Stimulated activated memory B cell treated with anti-CD40 and anti-IgM and Interleukin-4, amounts not matched to agents 10 μg/mL and 1 μg/mL and 100 μg/mL, for 72 hours (primary cell): ENCODE measurements at regions not wholly inside any gene's neighbourhood (a gene's known extent, or its start where the extent isn't known, plus 50 kb on each side); places are given as distances from the start of the nearest gene placed in this dataset.

Experiments
- ATAC-seq: fragments of 150-1000 bp; cut with Tn5 transposase; 2 replicates; pipeline ENCODE4 v1.10.0; 2021
- H3K27ac Mint-ChIP-seq: one replicate; pipeline ENCODE4 v1.8.0; 2022; ENCODE audit warnings: mild to moderate bottlenecking, mixed read lengths
- H3K27me3 Mint-ChIP-seq: one replicate; pipeline ENCODE4 v1.8.0; 2022; ENCODE audit warnings: mixed read lengths
- H3K36me3 Mint-ChIP-seq: one replicate; pipeline ENCODE4 v1.8.0; 2022; ENCODE audit warnings: mixed read lengths
- H3K4me1 Mint-ChIP-seq: one replicate; pipeline ENCODE4 v1.8.0; 2022; ENCODE audit warnings: mixed read lengths
- H3K4me3 Mint-ChIP-seq: one replicate; pipeline ENCODE4 v1.8.0; 2022; ENCODE audit warnings: mild to moderate bottlenecking, moderate library complexity, mixed read lengths
- H3K9me3 Mint-ChIP-seq: one replicate; pipeline ENCODE4 v1.8.0; 2022; ENCODE audit warnings: mixed read lengths

DNA sequence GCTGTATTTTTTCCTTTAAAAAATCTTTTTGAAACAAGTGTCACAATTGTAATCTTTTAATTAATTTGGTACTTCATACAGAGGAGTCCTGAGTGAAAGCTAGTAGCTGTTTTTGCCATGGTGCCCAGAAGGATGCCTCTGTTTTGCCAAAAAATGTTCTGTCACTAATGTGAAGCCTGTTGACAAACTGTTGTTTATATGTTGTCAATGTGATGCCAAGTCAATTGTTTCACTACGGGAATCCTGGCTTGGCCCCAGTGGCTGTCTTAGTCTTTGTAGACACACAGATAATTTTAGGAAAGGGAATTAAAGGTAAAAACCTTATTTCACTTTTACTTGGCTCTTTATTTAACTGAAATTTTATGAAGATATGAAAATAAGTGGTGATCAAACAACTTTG is 706.4 kb upstream of the MMS22L start:
- Mint-ChIP-seq H3K4me1 (no peaks in the 10 kb centered on the region), H3K27ac (no peak overlapping the region), H3K4me3 (no peak overlapping the region), H3K36me3 (no peaks in the 10 kb centered on the region), H3K9me3 (no peaks in the 10 kb centered on the region), H3K27me3 (no peaks in the 10 kb centered on the region)
- no peak for ATAC-seq

DNA sequence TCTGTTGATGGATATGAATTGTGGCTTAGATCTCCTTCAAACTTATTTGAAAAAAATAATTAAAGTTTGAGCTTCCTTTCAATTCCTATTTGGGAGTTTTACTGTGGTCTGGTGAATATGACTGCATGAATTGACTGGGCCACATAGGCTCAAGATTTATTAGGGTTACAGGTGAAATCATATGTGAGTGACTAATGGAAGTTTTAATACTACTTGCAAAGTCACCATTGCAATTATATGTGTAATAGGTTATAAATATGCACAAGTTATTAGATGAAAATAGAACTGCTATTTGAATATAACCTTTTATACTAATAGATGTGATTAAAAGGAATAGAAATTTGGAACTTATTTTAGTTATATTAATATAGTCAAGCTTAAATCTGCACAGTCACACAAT is 712.1 kb upstream of the MMS22L start:
- H3K27me3 Mint-ChIP-seq: no peaks in the 10 kb centered on the region
- no peak overlapping the region for H3K4me3 Mint-ChIP-seq
- peaks cover 3% of the 10 kb centered on the region for H3K9me3 Mint-ChIP-seq
- H3K27ac Mint-ChIP-seq: no peak overlapping the region
- H3K36me3 Mint-ChIP-seq: no peaks in the 10 kb centered on the region
- ATAC-seq: no peak
- no peaks in the 10 kb centered on the region for H3K4me1 Mint-ChIP-seq

DNA sequence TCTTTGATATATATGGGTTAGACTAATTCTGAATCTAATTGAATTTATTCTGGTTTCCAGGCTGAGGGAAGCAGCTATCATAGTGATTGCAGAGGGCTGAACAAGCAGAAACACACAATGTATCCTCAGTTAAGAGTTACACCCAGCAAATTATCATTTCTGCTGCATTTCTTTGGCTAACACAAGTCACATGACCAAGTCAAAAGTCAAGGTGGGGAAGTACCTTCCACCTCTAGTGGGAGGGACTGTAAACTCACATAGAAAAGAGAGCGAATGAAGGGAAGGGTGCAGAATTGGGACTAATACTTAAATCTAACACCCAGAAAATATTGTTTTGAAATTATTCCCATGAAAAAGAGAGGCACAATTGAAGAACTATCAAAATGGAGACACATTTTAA is 719.7 kb upstream of the MMS22L start:
- Mint-ChIP-seq H3K4me3 (no peak overlapping the region), H3K27me3 (no peaks in the 10 kb centered on the region), H3K9me3 (no peaks in the 10 kb centered on the region), H3K36me3 (no peaks in the 10 kb centered on the region), H3K27ac (no peak overlapping the region), H3K4me1 (no peaks in the 10 kb centered on the region)
- ATAC-seq: no peak

DNA sequence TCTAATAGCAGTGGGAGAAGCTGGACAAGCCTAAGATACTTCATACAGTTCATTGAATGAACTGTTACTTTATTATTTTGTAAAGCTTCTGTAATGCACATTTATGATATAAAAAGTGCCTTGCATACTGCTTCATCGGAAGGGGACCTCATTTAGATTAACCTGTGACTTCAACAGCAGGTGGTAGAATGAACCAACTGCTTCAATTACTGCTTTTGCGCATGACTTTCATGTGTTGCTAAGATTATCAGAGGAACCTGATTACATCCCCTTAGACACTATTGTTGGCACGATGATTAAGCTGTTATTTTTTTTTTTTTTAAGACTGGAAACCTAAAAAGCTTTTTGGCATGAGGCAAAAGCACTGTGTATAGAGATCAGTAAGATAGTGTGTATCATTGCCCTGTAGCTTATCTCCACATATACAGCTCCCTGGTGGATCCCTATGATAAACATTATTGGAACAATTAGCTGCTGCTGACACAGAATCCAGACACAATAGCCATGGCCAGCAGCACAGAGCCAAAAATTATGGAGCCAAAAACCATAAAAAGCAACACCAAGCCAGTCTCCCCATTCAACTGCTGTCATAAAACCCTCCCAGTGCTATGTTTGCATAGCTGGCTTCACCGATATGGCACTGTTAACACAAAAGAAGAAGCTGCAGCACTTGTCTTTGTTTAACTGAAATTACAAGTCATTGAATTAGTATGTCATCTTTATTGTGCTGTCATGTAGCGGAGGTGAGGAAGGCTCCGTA is 731.6 kb upstream of the MMS22L start:
- Mint-ChIP-seq H3K9me3 (no peaks in the 10 kb centered on the region), H3K4me1 (no peaks in the 10 kb centered on the region), H3K36me3 (no peaks in the 10 kb centered on the region), H3K27ac (no peak overlapping the region), H3K27me3 (no peaks in the 10 kb centered on the region), H3K4me3 (no peak overlapping the region)
- no peak for ATAC-seq

DNA sequence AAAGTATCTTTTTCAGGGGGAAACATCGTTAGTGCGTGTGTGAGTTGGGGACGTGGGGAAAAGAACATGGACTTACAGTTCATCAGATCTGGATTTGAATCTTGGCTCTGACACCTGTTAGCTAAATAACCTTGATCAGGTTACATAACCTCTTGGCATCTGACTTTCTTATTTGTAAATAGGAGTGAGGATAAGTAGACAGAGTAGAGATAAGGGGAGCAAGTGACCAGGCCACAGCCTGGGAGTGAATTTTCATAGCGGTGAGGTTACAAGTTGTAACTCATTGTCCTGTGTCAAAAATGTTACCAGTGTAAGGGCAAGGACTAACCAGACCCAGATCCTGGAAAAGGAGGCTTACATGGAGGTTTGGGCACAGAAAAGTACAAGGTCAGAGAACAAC is 733.5 kb upstream of the MMS22L start:
- no peak overlapping the region for H3K27ac Mint-ChIP-seq
- no peak overlapping the region for H3K4me3 Mint-ChIP-seq
- no peaks in the 10 kb centered on the region for H3K36me3 Mint-ChIP-seq
- H3K27me3 Mint-ChIP-seq: no peaks in the 10 kb centered on the region
- no peaks in the 10 kb centered on the region for H3K4me1 Mint-ChIP-seq
- ATAC-seq: no peak
- H3K9me3 Mint-ChIP-seq: no peaks in the 10 kb centered on the region

DNA sequence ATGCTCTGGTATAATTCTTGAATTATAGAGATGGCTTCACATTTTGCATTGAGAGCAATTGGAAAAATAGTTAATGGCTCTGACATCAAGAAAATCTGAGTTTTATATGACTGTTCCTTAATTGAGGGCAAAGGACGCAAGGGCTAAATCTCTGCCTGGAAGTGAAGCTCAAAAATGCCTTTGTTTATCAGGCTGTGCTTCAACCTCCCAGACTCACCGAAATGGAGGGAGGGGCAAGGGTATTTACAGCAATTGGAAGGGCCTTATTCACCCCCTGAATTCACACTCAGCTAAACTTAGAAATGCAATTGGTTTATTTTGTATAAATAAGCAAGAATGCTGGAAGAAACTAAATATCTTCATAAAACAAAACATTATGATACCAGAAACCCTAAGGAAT is 737.2 kb upstream of the MMS22L start:
- Mint-ChIP-seq H3K4me1 (no peaks in the 10 kb centered on the region), H3K36me3 (no peaks in the 10 kb centered on the region), H3K27me3 (no peaks in the 10 kb centered on the region), H3K4me3 (no peak overlapping the region), H3K27ac (no peak overlapping the region), H3K9me3 (no peaks in the 10 kb centered on the region)
- ATAC-seq: no peak

DNA sequence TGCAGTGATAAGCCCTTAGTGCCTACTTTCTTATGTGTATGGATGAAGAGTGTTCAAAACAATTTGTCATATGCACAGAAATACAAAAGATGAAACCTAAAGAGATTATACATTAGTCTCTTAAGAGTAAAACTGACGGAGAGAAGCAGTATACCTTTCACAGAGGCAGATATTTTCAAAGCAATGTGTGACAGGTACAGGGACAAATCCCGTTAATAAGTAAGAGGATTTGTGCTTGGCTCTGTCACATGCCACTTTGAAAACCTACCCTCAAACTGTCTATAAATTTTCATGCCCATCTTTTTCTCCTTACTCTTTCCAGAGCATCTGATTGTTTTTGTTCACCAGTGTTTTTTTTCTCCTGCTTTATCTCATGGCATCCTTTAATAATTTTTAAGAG is 741.3 kb upstream of the MMS22L start:
- H3K4me1 Mint-ChIP-seq: no peaks in the 10 kb centered on the region
- no peaks in the 10 kb centered on the region for H3K36me3 Mint-ChIP-seq
- no peak for ATAC-seq
- peaks cover 2% of the 10 kb centered on the region for H3K9me3 Mint-ChIP-seq
- H3K27ac Mint-ChIP-seq: no peak overlapping the region
- no peak overlapping the region for H3K4me3 Mint-ChIP-seq
- no peaks in the 10 kb centered on the region for H3K27me3 Mint-ChIP-seq

DNA sequence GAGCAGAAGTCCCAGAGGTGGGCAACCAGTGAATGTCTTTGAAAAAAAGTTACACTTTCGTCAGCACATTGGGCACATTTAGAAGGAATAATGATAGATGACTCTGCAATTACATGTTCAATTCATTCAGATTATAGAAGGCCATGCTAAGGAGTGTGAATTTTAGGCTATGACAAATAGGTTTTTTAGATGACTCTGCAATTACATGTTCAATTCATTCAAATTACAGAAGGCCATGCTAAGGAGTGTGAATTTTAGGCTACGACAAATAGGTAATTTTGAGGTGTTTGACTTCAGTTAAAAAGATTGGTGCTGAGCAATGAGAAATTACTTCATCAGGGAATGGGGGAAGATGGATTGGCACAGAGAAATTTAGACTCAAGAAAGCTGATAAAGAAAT is 744.9 kb upstream of the MMS22L start:
- ATAC-seq: no peak

DNA sequence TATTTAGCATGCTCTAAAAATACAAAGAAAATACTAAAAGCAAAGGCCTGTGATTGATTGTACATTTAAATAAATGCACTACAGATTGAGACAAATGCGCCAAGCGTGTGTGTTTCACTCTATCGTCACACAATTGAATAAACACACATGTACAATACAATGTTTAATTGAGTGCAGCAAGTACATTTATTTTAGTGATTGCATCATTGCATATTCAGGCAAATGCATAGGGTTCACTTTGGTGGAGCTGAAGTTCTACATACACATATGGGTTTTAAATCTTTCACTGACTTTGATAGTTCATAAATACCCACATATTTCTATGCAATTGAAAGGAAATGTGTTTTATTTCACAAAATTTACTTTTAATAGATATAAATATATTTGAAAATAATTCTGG is 750.6 kb upstream of the MMS22L start:
- no peak overlapping the region for H3K27ac Mint-ChIP-seq
- no peaks in the 10 kb centered on the region for H3K36me3 Mint-ChIP-seq
- no peaks in the 10 kb centered on the region for H3K27me3 Mint-ChIP-seq
- no peaks in the 10 kb centered on the region for H3K4me1 Mint-ChIP-seq
- ATAC-seq: no peak
- H3K9me3 Mint-ChIP-seq: peaks cover 5% of the 10 kb centered on the region
- no peak overlapping the region for H3K4me3 Mint-ChIP-seq

More for the DNA sequence above, 744.9 kb upstream of the MMS22L start:
- Mint-ChIP-seq H3K4me1 (no peaks in the 10 kb centered on the region), H3K27me3 (no peaks in the 10 kb centered on the region), H3K36me3 (no peaks in the 10 kb centered on the region), H3K27ac (no peak overlapping the region), H3K9me3 (peaks cover 5% of the 10 kb centered on the region), H3K4me3 (no peak overlapping the region)

DNA sequence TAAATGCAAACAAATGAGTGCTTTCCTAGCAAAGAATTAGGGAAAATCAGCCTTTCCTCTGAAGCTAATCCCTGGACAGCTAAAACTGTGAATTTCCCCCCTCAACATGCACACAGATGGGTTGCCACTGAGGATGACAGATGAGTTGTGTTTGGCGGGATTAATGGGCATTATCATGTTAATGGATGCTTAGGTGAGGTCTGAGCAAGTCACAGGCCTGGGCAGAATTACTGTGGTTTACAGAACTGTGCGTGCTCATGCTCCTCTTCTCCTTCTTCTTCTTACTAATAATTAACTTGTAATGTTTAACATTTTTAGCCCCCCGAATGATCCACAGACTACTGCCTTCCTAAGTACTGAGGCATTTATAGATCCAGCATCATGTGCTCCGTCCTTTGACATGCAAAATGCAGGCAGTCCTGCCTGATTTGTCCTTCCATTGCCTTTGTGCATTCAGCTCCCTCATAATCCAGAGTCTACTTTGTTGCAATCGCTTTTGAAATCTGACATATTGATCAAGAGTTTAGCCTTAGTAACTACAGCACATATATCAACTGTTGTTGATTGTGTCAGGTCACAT is 753.4 kb upstream of the MMS22L start:
- Mint-ChIP-seq H3K9me3 (peaks cover 2% of the 10 kb centered on the region), H3K27ac (no peak overlapping the region), H3K4me3 (no peak overlapping the region), H3K4me1 (no peaks in the 10 kb centered on the region), H3K36me3 (no peaks in the 10 kb centered on the region), H3K27me3 (no peaks in the 10 kb centered on the region)
- no peak for ATAC-seq

DNA sequence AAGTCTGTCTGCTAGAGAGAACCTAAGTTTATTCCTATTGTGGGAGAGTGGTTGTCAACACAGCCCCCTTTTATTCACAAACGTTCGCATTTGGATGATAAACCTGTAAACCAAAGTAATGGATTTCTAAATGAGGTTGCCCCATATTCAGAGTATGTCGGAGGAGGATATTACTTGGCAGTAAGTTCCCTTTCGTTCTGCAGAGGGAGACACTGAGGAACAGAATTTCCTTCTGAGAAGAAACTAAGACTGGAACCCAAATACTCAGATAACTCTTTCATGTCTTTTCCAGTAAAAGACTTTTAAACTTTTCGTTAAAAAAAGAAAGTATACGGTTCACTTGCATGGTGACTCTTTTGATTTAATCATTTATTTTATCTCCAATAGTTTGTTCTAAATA is 754.6 kb upstream of the MMS22L start:
- Mint-ChIP-seq H3K4me1 (no peaks in the 10 kb centered on the region), H3K27ac (no peak overlapping the region), H3K36me3 (no peaks in the 10 kb centered on the region), H3K9me3 (no peaks in the 10 kb centered on the region), H3K4me3 (no peak overlapping the region), H3K27me3 (no peaks in the 10 kb centered on the region)
- no peak for ATAC-seq

DNA sequence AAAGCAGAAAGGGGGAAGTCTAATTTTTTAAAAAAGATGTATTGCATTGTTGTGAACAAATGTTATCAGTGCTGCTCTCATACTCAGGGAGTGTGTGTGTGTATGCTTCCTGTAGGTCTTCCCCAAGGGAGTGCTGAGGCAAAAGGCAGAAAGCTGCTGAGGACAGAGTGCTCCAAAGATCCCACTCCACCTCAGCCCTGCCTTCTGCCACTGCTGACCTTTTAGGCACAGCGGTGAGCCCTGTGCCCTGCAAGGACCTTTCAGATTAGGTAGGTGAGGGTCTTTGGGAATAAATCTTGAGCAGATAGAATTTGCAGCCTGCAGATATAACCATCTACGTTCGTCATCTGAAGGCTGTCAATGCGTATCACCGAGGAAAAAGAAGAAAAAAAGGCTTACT is 756.4 kb upstream of the MMS22L start:
- H3K4me3 Mint-ChIP-seq: no peak overlapping the region
- no peak overlapping the region for H3K27ac Mint-ChIP-seq
- no peaks in the 10 kb centered on the region for H3K27me3 Mint-ChIP-seq
- H3K9me3 Mint-ChIP-seq: no peaks in the 10 kb centered on the region
- ATAC-seq: no peak
- no peaks in the 10 kb centered on the region for H3K36me3 Mint-ChIP-seq
- H3K4me1 Mint-ChIP-seq: no peaks in the 10 kb centered on the region

DNA sequence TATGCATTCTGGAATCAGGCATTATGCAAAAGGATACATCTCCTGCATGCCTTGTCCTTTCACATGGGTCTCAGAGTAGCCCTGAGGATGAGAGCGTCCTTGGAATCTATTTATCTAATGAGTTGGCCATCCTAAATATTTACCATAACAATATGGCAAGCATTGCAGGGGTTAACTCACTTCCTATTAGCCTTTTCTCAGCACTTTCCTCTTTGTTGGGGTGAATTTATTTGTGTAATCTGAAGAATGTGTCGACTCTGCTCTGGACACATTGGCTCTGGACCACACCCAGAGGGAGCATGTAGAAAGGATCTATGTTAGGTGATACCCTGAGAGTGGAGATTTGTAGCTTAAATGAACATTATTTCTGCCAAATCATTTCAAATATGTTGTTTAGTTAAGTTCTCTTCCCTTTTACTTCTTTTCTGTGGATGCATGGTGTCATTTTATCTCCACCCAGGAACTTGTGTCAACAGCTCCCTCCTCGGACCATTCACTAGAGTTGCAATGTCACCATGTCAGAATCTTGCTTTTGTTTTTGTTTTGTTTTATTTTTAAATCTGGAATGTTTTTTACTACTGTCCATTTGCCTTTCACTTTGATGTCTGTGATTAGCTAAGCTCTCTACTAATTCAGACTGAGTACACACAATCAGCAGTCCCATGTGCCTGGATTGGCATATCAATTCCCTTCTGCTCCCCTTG is 757.0 kb upstream of the MMS22L start:
- Mint-ChIP-seq H3K27ac (no peak overlapping the region), H3K9me3 (no peaks in the 10 kb centered on the region), H3K36me3 (no peaks in the 10 kb centered on the region), H3K4me3 (no peak overlapping the region), H3K4me1 (no peaks in the 10 kb centered on the region), H3K27me3 (no peaks in the 10 kb centered on the region)
- no peak for ATAC-seq

DNA sequence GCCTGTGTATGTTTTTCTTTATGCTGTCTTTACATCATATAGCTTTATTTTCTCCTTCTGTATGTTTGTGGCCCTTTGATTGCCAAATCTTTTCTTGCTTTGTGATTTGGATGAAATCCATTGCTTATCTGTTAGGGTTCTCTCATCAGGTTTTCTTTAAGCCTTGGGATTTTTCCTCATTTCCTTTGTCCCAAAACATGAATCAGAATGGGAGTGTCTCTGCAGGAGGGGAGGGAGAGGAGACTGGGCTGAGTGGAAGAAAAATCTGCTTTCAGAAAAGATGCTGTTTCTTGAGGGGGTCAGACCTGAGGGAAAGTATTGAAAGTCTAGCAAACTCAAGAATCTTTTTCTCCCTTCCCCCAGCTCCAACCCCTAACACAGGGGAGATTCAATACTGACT is 758.0 kb upstream of the MMS22L start:
- ATAC-seq: no peak
- Mint-ChIP-seq H3K4me3 (no peak overlapping the region), H3K9me3 (no peaks in the 10 kb centered on the region), H3K36me3 (no peaks in the 10 kb centered on the region), H3K27ac (no peak overlapping the region), H3K4me1 (no peaks in the 10 kb centered on the region), H3K27me3 (no peaks in the 10 kb centered on the region)

DNA sequence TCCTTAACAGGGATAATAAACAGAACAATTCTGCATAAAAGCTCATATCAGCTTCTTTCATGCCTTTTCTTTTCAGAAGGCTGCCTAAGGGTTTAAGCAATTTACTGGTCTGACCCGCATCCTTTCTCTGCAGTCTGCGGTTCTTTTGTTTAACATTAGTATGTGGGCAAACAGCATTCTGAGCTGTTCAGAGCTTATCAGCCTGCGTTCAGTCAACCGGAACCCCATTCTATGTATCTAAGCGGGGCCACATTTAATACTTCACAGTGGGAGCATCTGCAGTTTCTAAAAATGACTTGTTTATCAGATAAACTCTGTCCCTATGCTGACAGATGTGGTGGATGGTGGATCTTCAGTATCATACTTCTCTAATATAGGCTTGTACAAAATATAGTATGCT is 758.9 kb upstream of the MMS22L start:
- H3K27ac Mint-ChIP-seq: no peak overlapping the region
- H3K4me3 Mint-ChIP-seq: no peak overlapping the region
- no peak for ATAC-seq
- H3K36me3 Mint-ChIP-seq: no peaks in the 10 kb centered on the region
- H3K9me3 Mint-ChIP-seq: no peaks in the 10 kb centered on the region
- no peaks in the 10 kb centered on the region for H3K27me3 Mint-ChIP-seq
- H3K4me1 Mint-ChIP-seq: no peaks in the 10 kb centered on the region

DNA sequence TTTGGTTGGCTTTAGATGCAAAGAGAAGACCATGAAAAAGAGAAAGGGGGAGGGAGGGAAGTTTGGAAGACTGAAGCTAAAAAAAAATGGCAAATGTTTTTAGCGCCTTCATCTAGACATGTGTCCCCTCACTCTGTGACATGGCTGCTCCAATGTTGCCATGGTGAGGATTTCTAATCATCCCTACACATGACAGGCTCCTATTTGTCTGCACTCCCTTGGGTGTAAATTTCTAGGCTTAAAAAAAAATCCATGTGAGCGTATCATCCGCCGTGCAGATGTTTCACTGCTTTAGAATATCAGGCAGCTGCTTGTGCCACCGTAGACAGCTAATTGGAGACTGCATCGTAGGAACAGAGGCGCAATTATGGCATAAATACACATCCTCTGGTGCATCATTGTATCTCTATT is 761.1 kb upstream of the MMS22L start:
- Mint-ChIP-seq H3K27ac (no peak overlapping the region), H3K4me3 (no peak overlapping the region), H3K4me1 (no peaks in the 10 kb centered on the region), H3K9me3 (no peaks in the 10 kb centered on the region), H3K36me3 (no peaks in the 10 kb centered on the region), H3K27me3 (no peaks in the 10 kb centered on the region)
- ATAC-seq: no peak
